DND-41 (cell line): ENCODE measurements at regions not wholly inside any gene's neighbourhood (a gene's known extent, or its start where the extent isn't known, plus 50 kb on each side); places are given as distances from the start of the nearest gene placed in this dataset.

ENCODE experiments used
- ATAC-seq: fragments of 200-7000 bp; cut with Tn5 transposase; 3 replicates; pipeline ENCODE4 v1.9.1; 2021; ENCODE audit warnings: low read depth; ENCODE audit not compliant: insufficient read depth
- DNase-seq: peaks from one replicate; pipeline ENCODE4 v3.0.0-alpha.2; 2020
- H2AFZ ChIP-seq: 2 replicates; pipeline ENCODE4 v1.6.0; 2012; ENCODE audit warnings: low read depth, low read length
- H3K27ac ChIP-seq: 2 replicates; pipeline ENCODE4 v1.5.1; 2012; ENCODE audit warnings: low read length, inconsistent platforms
- H3K27me3 ChIP-seq: fragments of 200-600 bp; sonication (generic); 2 replicates; pipeline ENCODE4 v1.6.0; 2012; ENCODE audit warnings: low read length, mild to moderate bottlenecking, inconsistent platforms; ENCODE audit not compliant: insufficient read depth, poor library complexity
- H3K36me3 ChIP-seq: 2 replicates; pipeline ENCODE4 v1.5.1; 2012; ENCODE audit warnings: low read length, inconsistent platforms; ENCODE audit not compliant: insufficient read depth
- H3K4me1 ChIP-seq: 2 replicates; pipeline ENCODE4 v1.5.1; 2012; ENCODE audit warnings: mild to moderate bottlenecking, low read length; ENCODE audit not compliant: insufficient read depth
- H3K4me2 ChIP-seq: 2 replicates; pipeline ENCODE4 v1.6.0; 2012; ENCODE audit warnings: mild to moderate bottlenecking, moderate library complexity, low read length, inconsistent platforms; ENCODE audit not compliant: insufficient read depth
- H3K4me3 ChIP-seq, 2 experiments: fragments of 200-600 bp in 1 of 2; shearing (Covaris generic) in 1 of 2; 2 replicates each; pipeline ENCODE4 v1.5.1; 2012 to 2016; ENCODE audit warnings: inconsistent platforms in 2 of 2, low read length in 2 of 2, mild to moderate bottlenecking in 2 of 2, low read depth in 1 of 2, moderate library complexity in 1 of 2
- H3K79me2 ChIP-seq: 2 replicates; pipeline ENCODE4 v1.6.0; 2012; ENCODE audit warnings: low read length, inconsistent platforms; ENCODE audit not compliant: insufficient read depth
- H3K9ac ChIP-seq: 2 replicates; pipeline ENCODE4 v1.6.0; 2012; ENCODE audit warnings: low read depth, mild to moderate bottlenecking, inconsistent platforms, low read length, moderate library complexity
- H3K9me3 ChIP-seq: 2 replicates; pipeline ENCODE4 v1.5.1; 2012; ENCODE audit warnings: low read length, moderate library complexity, mild to moderate bottlenecking, inconsistent platforms; ENCODE audit not compliant: insufficient read depth, severe bottlenecking
- H4K20me1 ChIP-seq: 2 replicates; pipeline ENCODE4 v1.6.0; 2012; ENCODE audit warnings: low read length; ENCODE audit not compliant: insufficient read depth
- EZH2 ChIP-seq: IDR thresholded peaks from 3 replicates; pipeline ENCODE4 v1.6.1; 2012; ENCODE audit warnings: borderline replicate concordance, low read depth, mild to moderate bottlenecking, moderate library complexity, low read length, inconsistent platforms; ENCODE audit not compliant: severe bottlenecking
- TF ChIP-seq, protein P1 (sequence below): IDR thresholded peaks from 2 replicates; pipeline ENCODE4 v1.5.1; 2012; ENCODE audit warnings: borderline replicate concordance, low read length, moderate library complexity, mild to moderate bottlenecking; ENCODE audit not compliant: poor library complexity, severe bottlenecking; ENCODE audit errors: extremely low read depth

DNA sequence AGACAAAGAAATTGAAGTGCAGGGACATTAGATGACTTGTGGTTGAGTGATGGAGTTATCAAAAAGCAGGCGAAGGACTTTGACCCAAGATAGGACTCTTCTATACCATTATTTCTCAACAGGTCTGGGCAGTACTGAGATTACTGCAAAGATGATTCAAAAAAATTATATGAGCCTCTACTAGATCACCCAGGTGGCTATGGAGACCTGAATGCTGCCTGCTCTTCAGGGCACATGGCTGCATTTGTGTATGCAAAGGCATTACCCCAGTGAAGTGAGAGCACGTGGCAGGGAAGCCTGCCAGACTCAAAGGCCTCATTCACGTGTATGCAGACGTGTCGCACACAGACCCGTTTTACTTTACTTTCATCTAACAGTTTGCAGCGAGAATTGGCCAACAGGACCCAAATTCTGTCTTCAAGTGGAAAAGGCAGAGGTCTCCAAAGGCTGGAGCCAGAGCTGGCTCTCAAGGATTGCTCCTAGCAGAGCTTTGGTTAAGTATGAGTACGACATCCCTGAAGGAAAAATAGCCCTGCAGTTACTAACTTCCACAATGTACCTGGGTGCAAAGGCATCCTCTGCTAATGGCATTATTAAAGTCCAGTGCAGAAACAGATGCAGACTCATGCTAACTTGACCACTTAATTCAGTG, 113.8 kb upstream of the ARMC2 start:
- Histone ChIP-seq H3K4me2 (no peak overlapping the region), H3K79me2 (no peaks in the 10 kb centered on the region), H3K4me3 (no peak overlapping the region), H3K9ac (no peak overlapping the region), H3K36me3 (no peaks in the 10 kb centered on the region), H3K27me3 (no peaks in the 10 kb centered on the region), H2AFZ (no peak overlapping the region), H3K27ac (no peak overlapping the region), H3K9me3 (no peaks in the 10 kb centered on the region), H4K20me1 (no peaks in the 10 kb centered on the region), H3K4me1 (no peaks in the 10 kb centered on the region)
- DNase-seq (no peak), ATAC-seq (no peak)
- no peak for TF ChIP-seq EZH2
- TF ChIP-seq, protein P1, sequence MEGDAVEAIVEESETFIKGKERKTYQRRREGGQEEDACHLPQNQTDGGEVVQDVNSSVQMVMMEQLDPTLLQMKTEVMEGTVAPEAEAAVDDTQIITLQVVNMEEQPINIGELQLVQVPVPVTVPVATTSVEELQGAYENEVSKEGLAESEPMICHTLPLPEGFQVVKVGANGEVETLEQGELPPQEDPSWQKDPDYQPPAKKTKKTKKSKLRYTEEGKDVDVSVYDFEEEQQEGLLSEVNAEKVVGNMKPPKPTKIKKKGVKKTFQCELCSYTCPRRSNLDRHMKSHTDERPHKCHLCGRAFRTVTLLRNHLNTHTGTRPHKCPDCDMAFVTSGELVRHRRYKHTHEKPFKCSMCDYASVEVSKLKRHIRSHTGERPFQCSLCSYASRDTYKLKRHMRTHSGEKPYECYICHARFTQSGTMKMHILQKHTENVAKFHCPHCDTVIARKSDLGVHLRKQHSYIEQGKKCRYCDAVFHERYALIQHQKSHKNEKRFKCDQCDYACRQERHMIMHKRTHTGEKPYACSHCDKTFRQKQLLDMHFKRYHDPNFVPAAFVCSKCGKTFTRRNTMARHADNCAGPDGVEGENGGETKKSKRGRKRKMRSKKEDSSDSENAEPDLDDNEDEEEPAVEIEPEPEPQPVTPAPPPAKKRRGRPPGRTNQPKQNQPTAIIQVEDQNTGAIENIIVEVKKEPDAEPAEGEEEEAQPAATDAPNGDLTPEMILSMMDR = no peak

DNA sequence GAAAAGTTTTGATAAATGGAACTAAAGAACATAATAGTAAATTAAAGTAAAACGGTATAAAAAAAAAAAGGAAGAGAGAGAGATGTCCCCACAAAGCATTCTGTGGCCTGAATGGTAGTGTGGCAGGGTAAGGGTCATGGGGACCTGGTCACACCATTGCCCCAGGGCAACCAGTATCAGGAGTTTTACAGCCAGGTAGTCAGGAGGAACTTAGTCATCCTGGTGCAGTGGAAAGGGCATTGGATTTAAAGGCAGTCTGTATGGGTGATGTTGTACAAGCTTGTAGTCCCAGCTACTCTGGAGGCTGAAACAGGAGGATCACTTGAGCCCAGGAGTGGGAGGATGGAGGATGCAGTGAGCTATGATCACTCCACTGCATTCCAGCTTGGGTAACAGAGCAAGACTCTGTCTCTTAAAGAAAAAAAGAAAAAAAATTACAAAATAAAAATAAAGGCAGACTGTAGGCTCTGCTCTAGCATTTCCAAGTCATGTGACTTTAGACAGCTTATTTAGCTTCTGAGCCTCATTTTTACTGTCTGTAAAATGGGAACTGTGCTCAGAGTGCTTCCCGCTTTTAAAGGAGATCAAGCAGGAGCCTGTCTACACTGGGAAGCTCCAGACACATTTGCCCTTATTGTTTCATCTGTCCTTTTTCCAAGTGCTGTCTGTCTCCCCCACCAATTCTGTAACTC, 112.8 kb upstream of the ARMC2 start:
- Histone ChIP-seq H3K9me3 (no peaks in the 10 kb centered on the region), H3K27me3 (no peaks in the 10 kb centered on the region), H3K4me2 (no peak overlapping the region), H3K79me2 (no peaks in the 10 kb centered on the region), H3K36me3 (no peaks in the 10 kb centered on the region), H3K4me3 (no peak overlapping the region), H2AFZ (no peak overlapping the region), H4K20me1 (no peaks in the 10 kb centered on the region), H3K4me1 (no peaks in the 10 kb centered on the region), H3K27ac (no peak overlapping the region), H3K9ac (no peak overlapping the region)
- ATAC-seq (no peak), DNase-seq (no peak)
- TF ChIP-seq, protein P1 = no peak
- no peak for TF ChIP-seq EZH2

DNA sequence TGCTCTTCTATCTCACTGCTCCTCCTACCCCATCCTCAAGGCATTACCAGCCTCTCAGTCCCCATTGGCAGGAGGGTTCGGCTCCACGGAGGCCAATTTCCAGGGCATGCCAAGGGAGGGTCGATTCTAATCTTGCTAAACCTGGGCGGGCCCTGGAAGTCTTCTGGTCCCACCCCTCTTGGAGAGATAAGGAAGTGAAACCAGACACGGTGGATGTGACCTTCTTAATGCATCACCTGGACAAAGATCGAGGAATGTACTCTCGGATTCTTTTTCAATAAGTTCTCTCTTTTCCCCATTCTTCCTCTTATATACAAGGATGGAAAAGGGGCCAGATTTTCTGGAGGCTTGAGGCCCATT, 112.2 kb upstream of the ARMC2 start:
- no peak overlapping the region for H3K9ac ChIP-seq
- H3K79me2 ChIP-seq = no peaks in the 10 kb centered on the region
- H3K36me3 ChIP-seq = no peaks in the 10 kb centered on the region
- H3K4me3 ChIP-seq = no peak overlapping the region
- no peaks in the 10 kb centered on the region for H3K27me3 ChIP-seq
- H4K20me1 ChIP-seq = no peaks in the 10 kb centered on the region
- no peaks in the 10 kb centered on the region for H3K4me1 ChIP-seq
- H2AFZ ChIP-seq = no peak overlapping the region
- TF ChIP-seq, protein P1 = no peak
- TF ChIP-seq EZH2 = no peak
- DNase-seq = no peak
- H3K9me3 ChIP-seq = no peaks in the 10 kb centered on the region
- H3K4me2 ChIP-seq = no peak overlapping the region
- H3K27ac ChIP-seq = no peak overlapping the region
- ATAC-seq = no peak
